Upper lobe of right lung (tissue), 1 donor: ENCODE measurements at regions not wholly inside any gene's neighbourhood (a gene's known extent, or its start where the extent isn't known, plus 50 kb on each side); places are given as distances from the start of the nearest gene placed in this dataset.

Experiments used
- ATAC-seq: fragments of 200-7000 bp; cut with Tn5 transposase; one replicate; pipeline ENCODE4 v1.9.1; 2020; ENCODE audit warnings: mild to moderate bottlenecking, moderate library complexity
- DNase-seq: peaks from one replicate; pipeline ENCODE4 v3.0.0-alpha.2; 2020
- H3K27ac ChIP-seq: fragments of 200-600 bp; one replicate; pipeline ENCODE4 v1.8.0; 2022
- H3K27me3 ChIP-seq: fragments of 200-600 bp; one replicate; pipeline ENCODE4 v1.8.0; 2022; ENCODE audit warnings: mild to moderate bottlenecking
- H3K36me3 ChIP-seq: fragments of 200-600 bp; one replicate; pipeline ENCODE4 v1.8.0; 2022
- H3K4me1 ChIP-seq: fragments of 200-600 bp; one replicate; pipeline ENCODE4 v1.8.0; 2022
- H3K4me3 ChIP-seq: fragments of 200-600 bp; one replicate; pipeline ENCODE4 v1.8.0; 2022; ENCODE audit warnings: mild to moderate bottlenecking
- H3K9me3 ChIP-seq: fragments of 200-600 bp; one replicate; pipeline ENCODE4 v1.8.0; 2022
- intact Hi-C: fragments of 100-400 bp; cut with DNase I; formaldehyde crosslinking; loops from one replicate; pipeline ENCODE4 v1.11.0; 2022
- TF ChIP-seq, protein P1 (sequence below): fragments of 200-600 bp; IDR thresholded peaks from one replicate; pipeline ENCODE4 v1.8.0; 2022; ENCODE audit warnings: antibody characterized with exemption
- donor health status: DM: no; HTN: yes; CAD: no; lungs with severe emphysema.

DNA sequence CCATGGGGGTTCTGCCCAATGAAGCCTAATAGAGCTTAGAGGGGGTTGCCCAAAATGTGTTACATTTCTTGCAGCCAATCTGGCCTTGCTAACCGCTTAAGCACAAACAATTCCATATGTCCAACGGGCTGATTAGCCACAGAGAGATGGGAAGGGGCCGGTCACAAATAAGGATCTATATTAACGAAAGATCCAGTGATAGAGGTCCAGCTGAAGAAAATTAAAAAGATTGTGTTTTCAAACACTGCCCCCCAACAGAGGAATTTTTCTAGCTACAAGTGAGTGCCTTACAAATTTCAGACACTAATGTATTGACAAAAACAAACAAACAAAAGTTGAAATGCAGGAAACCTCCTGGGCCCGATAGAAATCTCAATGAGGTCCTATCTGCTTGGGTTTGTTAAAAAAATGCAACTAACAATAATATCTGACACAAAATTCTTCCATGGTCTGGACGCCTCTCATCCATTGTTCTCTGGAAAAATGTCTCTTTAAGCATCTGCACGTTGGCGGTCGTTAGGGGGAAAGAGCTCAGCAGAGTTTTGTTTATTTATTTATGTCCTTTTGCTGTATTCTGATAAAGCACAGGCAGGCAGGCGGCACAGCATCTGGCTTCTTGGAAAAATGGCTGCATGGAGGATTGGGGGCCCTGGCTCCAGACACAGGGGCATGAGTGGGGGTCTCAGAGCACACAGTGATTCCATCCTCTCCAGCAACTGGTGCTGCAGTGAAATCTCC is 402.0 kb downstream of the RPS24 start:
- DNase-seq = no peak
- H3K27ac ChIP-seq = no peak overlapping the region

DNA sequence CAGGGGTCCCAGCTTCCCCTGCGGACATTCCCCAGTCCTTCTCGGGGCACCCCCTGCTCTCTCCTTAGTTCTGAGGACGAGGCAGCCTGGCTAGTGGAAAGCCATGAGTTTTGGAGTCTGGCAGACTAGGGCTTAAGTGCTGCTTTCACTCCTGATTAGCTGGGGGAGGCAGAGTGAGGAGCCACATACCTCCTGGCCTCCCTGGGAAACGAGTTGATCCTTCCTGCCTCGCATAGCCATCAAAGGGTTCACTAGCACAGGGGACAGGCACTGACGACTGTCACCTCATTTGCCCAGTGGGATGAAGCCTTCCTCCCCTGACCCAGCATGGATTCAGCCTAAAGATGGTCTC is 402.5 kb downstream of the RPS24 start:
- ATAC-seq (no peak), DNase-seq (no peak)
- Histone ChIP-seq H3K4me1 (no peaks in the 10 kb centered on the region), H3K27me3 (no peaks in the 10 kb centered on the region), H3K4me3 (no peak overlapping the region), H3K36me3 (no peaks in the 10 kb centered on the region), H3K27ac (no peak overlapping the region), H3K9me3 (no peaks in the 10 kb centered on the region)
- intact Hi-C loops = no loop called here
- TF ChIP-seq, protein P1, sequence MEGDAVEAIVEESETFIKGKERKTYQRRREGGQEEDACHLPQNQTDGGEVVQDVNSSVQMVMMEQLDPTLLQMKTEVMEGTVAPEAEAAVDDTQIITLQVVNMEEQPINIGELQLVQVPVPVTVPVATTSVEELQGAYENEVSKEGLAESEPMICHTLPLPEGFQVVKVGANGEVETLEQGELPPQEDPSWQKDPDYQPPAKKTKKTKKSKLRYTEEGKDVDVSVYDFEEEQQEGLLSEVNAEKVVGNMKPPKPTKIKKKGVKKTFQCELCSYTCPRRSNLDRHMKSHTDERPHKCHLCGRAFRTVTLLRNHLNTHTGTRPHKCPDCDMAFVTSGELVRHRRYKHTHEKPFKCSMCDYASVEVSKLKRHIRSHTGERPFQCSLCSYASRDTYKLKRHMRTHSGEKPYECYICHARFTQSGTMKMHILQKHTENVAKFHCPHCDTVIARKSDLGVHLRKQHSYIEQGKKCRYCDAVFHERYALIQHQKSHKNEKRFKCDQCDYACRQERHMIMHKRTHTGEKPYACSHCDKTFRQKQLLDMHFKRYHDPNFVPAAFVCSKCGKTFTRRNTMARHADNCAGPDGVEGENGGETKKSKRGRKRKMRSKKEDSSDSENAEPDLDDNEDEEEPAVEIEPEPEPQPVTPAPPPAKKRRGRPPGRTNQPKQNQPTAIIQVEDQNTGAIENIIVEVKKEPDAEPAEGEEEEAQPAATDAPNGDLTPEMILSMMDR = no peak

More for the DNA sequence above, 402.0 kb downstream of the RPS24 start:
- no peak for ATAC-seq
- TF ChIP-seq, protein P1 = no peak
- Histone ChIP-seq H3K4me1 (no peaks in the 10 kb centered on the region), H3K9me3 (no peaks in the 10 kb centered on the region), H3K27me3 (no peaks in the 10 kb centered on the region), H3K4me3 (no peak overlapping the region), H3K36me3 (no peaks in the 10 kb centered on the region)
- intact Hi-C loops = no loop called here

DNA sequence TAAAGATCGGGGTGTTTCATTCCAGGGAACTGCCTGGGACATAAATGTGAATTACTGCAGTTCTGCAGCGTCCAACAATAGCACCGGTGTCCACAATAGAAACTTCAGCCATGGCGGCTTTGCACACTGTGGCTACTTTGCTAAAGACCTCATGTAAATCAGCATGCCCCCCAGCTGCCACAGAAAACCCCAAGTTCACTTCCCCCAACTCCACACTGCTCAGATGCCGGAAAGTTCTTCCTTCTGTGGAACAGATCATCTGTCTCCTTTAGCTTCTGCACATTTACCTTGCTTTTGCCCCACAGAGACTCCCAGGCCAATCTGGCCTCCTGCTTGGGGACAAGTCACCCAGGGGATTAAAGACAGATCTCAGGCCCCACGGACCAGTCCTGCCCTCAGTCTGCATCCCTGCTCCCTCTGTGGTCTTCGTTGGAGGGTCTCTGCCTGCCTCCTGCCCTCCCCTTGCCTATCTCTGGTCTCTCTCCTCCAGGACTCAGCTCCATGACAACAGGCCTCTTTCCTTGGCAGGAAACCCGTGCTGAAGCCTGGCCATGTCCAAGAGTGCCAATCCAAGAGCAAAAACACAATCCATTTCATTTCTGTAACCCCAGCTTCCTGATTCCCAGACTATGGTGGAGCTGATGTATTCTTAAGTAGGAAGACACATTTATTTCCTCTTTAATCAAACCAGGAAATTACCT is 403.2 kb downstream of the RPS24 start:
- DNase-seq (no peak), ATAC-seq (no peak)
- no peaks in the 10 kb centered on the region for H3K36me3 ChIP-seq
- no peak overlapping the region for H3K4me3 ChIP-seq
- H3K4me1 ChIP-seq = no peaks in the 10 kb centered on the region
- intact Hi-C loops = no loop called here
- H3K9me3 ChIP-seq = no peaks in the 10 kb centered on the region
- H3K27ac ChIP-seq = no peak overlapping the region
- no peaks in the 10 kb centered on the region for H3K27me3 ChIP-seq
- TF ChIP-seq, protein P1 = no peak

DNA sequence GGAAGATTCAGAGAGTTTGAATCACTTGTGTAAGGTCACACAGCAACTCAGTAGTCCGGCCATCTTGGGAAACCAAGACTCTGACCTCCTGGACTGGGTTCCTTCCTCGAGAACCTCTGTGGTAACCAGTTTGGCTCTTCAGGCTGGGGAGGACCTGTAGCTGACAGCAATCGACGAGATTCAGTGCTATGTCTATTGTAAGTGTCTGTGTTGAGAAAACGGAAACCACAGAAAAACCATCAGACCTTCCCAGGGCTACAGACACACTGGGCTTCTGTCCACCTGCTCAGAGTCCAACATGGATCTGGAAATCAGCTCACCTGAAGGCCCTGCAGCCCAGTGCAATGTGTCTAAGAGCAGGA is 403.7 kb downstream of the RPS24 start:
- TF ChIP-seq, protein P1 = no peak
- no peaks in the 10 kb centered on the region for H3K4me1 ChIP-seq
- no peaks in the 10 kb centered on the region for H3K9me3 ChIP-seq
- no peak overlapping the region for H3K27ac ChIP-seq
- no peak for DNase-seq
- no peak for ATAC-seq
- intact Hi-C loops = no loop called here
- H3K27me3 ChIP-seq = no peaks in the 10 kb centered on the region
- H3K36me3 ChIP-seq = no peaks in the 10 kb centered on the region
- no peak overlapping the region for H3K4me3 ChIP-seq

DNA sequence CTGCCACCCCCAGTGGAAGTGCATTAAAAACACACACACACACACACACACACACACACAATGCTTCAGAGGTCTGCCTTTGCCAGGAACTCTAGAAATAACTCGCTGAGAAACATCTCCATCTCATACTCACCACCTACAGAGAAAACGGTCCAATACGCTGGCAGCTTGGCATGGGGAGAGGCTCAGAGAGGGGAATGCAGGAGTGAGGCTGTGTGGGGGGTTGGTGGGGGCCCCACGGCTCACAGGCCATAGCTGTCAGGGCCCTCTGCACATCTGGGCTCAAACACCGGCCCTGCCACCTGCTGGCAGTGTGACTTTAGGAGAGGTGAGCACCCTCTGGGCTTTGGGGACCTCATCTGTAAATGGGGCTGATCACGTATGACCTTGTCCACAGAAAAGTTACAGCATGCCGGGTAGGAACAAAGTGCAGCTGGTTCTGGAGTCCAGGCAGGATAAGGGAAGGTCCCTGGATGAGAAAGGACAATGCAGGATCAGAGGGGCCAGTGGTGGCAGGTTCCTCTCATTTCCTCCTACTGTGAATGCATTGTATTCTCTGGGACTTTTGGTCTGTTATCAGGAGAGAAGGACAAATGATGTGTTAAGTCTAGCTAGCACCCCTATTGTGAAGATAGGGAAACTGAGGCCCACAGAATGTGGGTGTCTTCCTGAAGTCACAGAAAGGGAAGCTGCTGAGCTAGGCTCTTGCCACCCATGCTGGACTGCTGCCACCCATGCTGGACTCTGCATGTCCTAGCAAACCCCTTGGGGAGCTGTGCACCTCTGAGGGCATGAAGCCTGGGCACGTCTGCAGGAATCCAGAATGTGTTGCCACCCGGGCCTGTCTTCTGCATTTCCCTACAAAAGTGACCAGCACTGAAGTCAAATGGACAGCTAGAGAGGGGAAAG is 404.6 kb downstream of the RPS24 start:
- Histone ChIP-seq H3K4me3 (no peak overlapping the region), H3K4me1 (no peaks in the 10 kb centered on the region), H3K36me3 (no peaks in the 10 kb centered on the region), H3K27me3 (no peaks in the 10 kb centered on the region), H3K27ac (no peak overlapping the region), H3K9me3 (no peaks in the 10 kb centered on the region)
- DNase-seq = no peak
- TF ChIP-seq, protein P1 = no peak
- no peak for ATAC-seq
- intact Hi-C loops = no loop called here
